RWPE2 (cell line): ENCODE measurements at regions not wholly inside any gene's neighbourhood (a gene's known extent, or its start where the extent isn't known, plus 50 kb on each side); places are given as distances from the start of the nearest gene placed in this dataset.

Experiments used
- ATAC-seq: fragments of 200-7000 bp; cut with Tn5 transposase; 3 replicates; pipeline ENCODE4 v1.9.1; 2021; ENCODE audit warnings: low read depth
- DNase-seq: peaks from one replicate; pipeline ENCODE4 v3.0.0-alpha.2; 2020; ENCODE audit warnings: low spot score
- H3K27ac ChIP-seq: fragments of 450-650 bp; 2 replicates; pipeline ENCODE4 v1.5.1; 2017; ENCODE audit warnings: mild to moderate bottlenecking; ENCODE audit not compliant: poor library complexity, severe bottlenecking
- H3K27me3 ChIP-seq: fragments of 250-450 bp; sonication (Bioruptor Pico); 2 replicates; pipeline ENCODE4 v1.5.1; 2021; ENCODE audit warnings: mild to moderate bottlenecking, moderate library complexity; ENCODE audit not compliant: insufficient read depth, poor library complexity, severe bottlenecking
- H3K36me3 ChIP-seq: fragments of 250-450 bp; sonication (Bioruptor Pico); 2 replicates; pipeline ENCODE4 v1.5.1; 2020; ENCODE audit warnings: low read depth, mild to moderate bottlenecking, moderate library complexity
- H3K4me1 ChIP-seq: fragments of 250-450 bp; sonication (Bioruptor Pico); 2 replicates; pipeline ENCODE4 v1.5.1; 2021; ENCODE audit warnings: mild to moderate bottlenecking, moderate library complexity; ENCODE audit not compliant: insufficient read depth, poor library complexity, severe bottlenecking
- H3K4me3 ChIP-seq: fragments of 250-450 bp; sonication (Bioruptor Pico); 2 replicates; pipeline ENCODE4 v1.5.1; 2021; ENCODE audit warnings: mild to moderate bottlenecking, moderate library complexity; ENCODE audit not compliant: severe bottlenecking
- H3K9me3 ChIP-seq: fragments of 250-450 bp; sonication (Bioruptor Pico); 2 replicates; pipeline ENCODE4 v1.5.1; 2021; ENCODE audit warnings: mild to moderate bottlenecking, moderate library complexity; ENCODE audit not compliant: severe bottlenecking
- CTCF ChIP-seq: fragments of 450-650 bp; IDR thresholded peaks from one replicate; pipeline ENCODE4 v1.5.1; 2017; ENCODE audit warnings: mild to moderate bottlenecking, moderate library complexity; ENCODE audit not compliant: poor library complexity, severe bottlenecking

- Histone ChIP-seq H3K4me3 (no peak overlapping the region), H3K27me3 (no peaks in the 10 kb centered on the region), H3K27ac (peak overlapping the region; percentile 93), H3K36me3 (no peaks in the 10 kb centered on the region), H3K9me3 (no peaks in the 10 kb centered on the region), H3K4me1 (peaks cover 37% of the 10 kb centered on the region)
- DNase-seq (no peak), ATAC-seq (peak; percentile 54)
- peak; percentile 53 for TF ChIP-seq CTCF
Observed at GRCh38 chr18:54775686-54776085, 52.6 kb upstream of the RAB27B start.

- peak overlapping the region; percentile 93 for H3K27ac ChIP-seq
Observed at GRCh38 chr18:54776282-54776977, 51.8 kb upstream of the RAB27B start.

GRCh38 chr18:54777118-54777791 lies 51.0 kb upstream of the RAB27B start:
- peak overlapping the region; percentile 93 for H3K27ac ChIP-seq
- no peaks in the 10 kb centered on the region for H3K27me3 ChIP-seq
- no peak overlapping the region for H3K4me3 ChIP-seq
- ATAC-seq (no peak), DNase-seq (no peak)
- no peaks in the 10 kb centered on the region for H3K36me3 ChIP-seq
- no peak for TF ChIP-seq CTCF
- no peaks in the 10 kb centered on the region for H3K9me3 ChIP-seq
- peaks cover 37% of the 10 kb centered on the region for H3K4me1 ChIP-seq

More at GRCh38 chr18:54776282-54776977, 51.8 kb upstream of the RAB27B start:
- peak; percentile 96 for ATAC-seq
- peak; percentile 84 for DNase-seq
- no peaks in the 10 kb centered on the region for H3K27me3 ChIP-seq
- H3K9me3 ChIP-seq: no peaks in the 10 kb centered on the region
- H3K36me3 ChIP-seq: no peaks in the 10 kb centered on the region
- H3K4me3 ChIP-seq: no peak overlapping the region
- peaks cover 37% of the 10 kb centered on the region for H3K4me1 ChIP-seq
- TF ChIP-seq CTCF: peak; percentile 3

- Histone ChIP-seq H3K4me1 (peaks cover 37% of the 10 kb centered on the region), H3K36me3 (no peaks in the 10 kb centered on the region), H3K4me3 (no peak overlapping the region), H3K27me3 (no peaks in the 10 kb centered on the region), H3K9me3 (no peaks in the 10 kb centered on the region), H3K27ac (peak overlapping the region; percentile 93)
- no peak for ATAC-seq
- DNase-seq: no peak
- TF ChIP-seq CTCF: no peak
Observed at GRCh38 chr18:54777989-54778388, 50.3 kb upstream of the RAB27B start.
